Liver (tissue), 8 donors: ENCODE measurements at regions not wholly inside any gene's neighbourhood (a gene's known extent, or its start where the extent isn't known, plus 50 kb on each side); places are given as distances from the start of the nearest gene placed in this dataset.

Source experiments
- DNase-seq: peaks from one replicate; pipeline ENCODE4 v3.0.0-alpha.2; 2017; ENCODE audit warnings: low spot score
- H3K27ac ChIP-seq, 2 donors: one replicate each; pipeline ENCODE4 v1.7.0; 2013; ENCODE audit warnings: inconsistent platforms in 2 of 2, low read length in 2 of 2, control low read depth in 1 of 2, low read depth in 1 of 2, mild to moderate bottlenecking in 1 of 2
- H3K27me3 ChIP-seq, 4 donors: one replicate each; pipeline versions ENCODE4 v1.6.1 to v1.7.0; 2013; ENCODE audit warnings: low read length in 3 of 4, inconsistent platforms in 1 of 4, mild to moderate bottlenecking in 1 of 4, moderate library complexity in 1 of 4; ENCODE audit not compliant: control insufficient read depth in 4 of 4, insufficient read depth in 4 of 4
- H3K36me3 ChIP-seq, 4 donors: one replicate each; pipeline versions ENCODE4 v1.6.1 to v1.7.0; 2013; ENCODE audit warnings: low read length in 3 of 4, mild to moderate bottlenecking in 3 of 4, low read depth in 1 of 4, moderate library complexity in 1 of 4; ENCODE audit not compliant: control insufficient read depth in 4 of 4, insufficient read depth in 3 of 4
- H3K4me1 ChIP-seq, 4 donors: one replicate each; pipeline versions ENCODE4 v1.6.1 to v1.7.0; 2013; ENCODE audit warnings: low read length in 3 of 4, mild to moderate bottlenecking in 3 of 4, moderate library complexity in 1 of 4; ENCODE audit not compliant: control insufficient read depth in 4 of 4, insufficient read depth in 4 of 4
- H3K4me3 ChIP-seq, 3 donors: one replicate each; pipeline versions ENCODE4 v1.6.1 to v1.7.0; 2013; ENCODE audit warnings: low read length in 3 of 3, control low read depth in 1 of 3, low read depth in 1 of 3, mild to moderate bottlenecking in 1 of 3
- H3K9ac ChIP-seq, 2 donors: one replicate each; pipeline ENCODE4 v1.7.0; 2013; ENCODE audit warnings: low read length in 2 of 2, mild to moderate bottlenecking in 2 of 2, moderate library complexity in 2 of 2, control low read depth in 1 of 2, low read depth in 1 of 2
- H3K9me3 ChIP-seq, 4 donors: one replicate each; pipeline versions ENCODE4 v1.6.1 to v1.7.0; 2013; ENCODE audit warnings: low read length in 3 of 4; ENCODE audit not compliant: control insufficient read depth in 4 of 4
- EGR1 ChIP-seq, 2 donors: IDR thresholded peaks; 2 replicates each; pipeline ENCODE4 v1.6.1; 2016 to 2018; ENCODE audit warnings: antibody characterized with exemption in 2 of 2, low read depth in 2 of 2
- FOXA1 ChIP-seq: IDR thresholded peaks from 2 replicates; pipeline ENCODE4 v1.6.1; 2016; ENCODE audit warnings: antibody characterized with exemption
- FOXA2 ChIP-seq: IDR thresholded peaks from 2 replicates; pipeline ENCODE4 v1.6.1; 2016; ENCODE audit warnings: antibody characterized with exemption
- HNF4A ChIP-seq, 2 donors: conservative IDR thresholded peaks; 2 replicates each; pipeline ENCODE4 v1.6.1; 2016; ENCODE audit warnings: antibody characterized with exemption in 2 of 2, mild to moderate bottlenecking in 2 of 2
- HNF4G ChIP-seq: IDR thresholded peaks from 2 replicates; pipeline ENCODE4 v1.6.1; 2016; ENCODE audit warnings: antibody characterized with exemption
- JUND ChIP-seq, 2 donors: IDR thresholded peaks; 2 replicates each; pipeline ENCODE4 v1.6.1; 2016; ENCODE audit warnings: antibody characterized with exemption in 2 of 2
- NR2F2 ChIP-seq: IDR thresholded peaks from 2 replicates; pipeline ENCODE4 v1.6.1; 2016; ENCODE audit warnings: antibody characterized with exemption
- RAD21 ChIP-seq, 2 donors: IDR thresholded peaks; 2 replicates each; pipeline ENCODE4 v1.6.1; 2016; ENCODE audit warnings: antibody characterized with exemption in 2 of 2, mild to moderate bottlenecking in 2 of 2
- RXRA ChIP-seq, 2 donors: IDR thresholded peaks; 2 replicates each; pipeline ENCODE4 v1.6.1; 2017 to 2018; ENCODE audit warnings: antibody characterized with exemption in 2 of 2, mild to moderate bottlenecking in 1 of 2
- SP1 ChIP-seq: IDR thresholded peaks from 2 replicates; pipeline ENCODE4 v1.6.1; 2018; ENCODE audit warnings: antibody characterized with exemption, mild to moderate bottlenecking
- TAF1 ChIP-seq: conservative IDR thresholded peaks from 2 replicates; pipeline ENCODE4 v1.6.1; 2016; ENCODE audit warnings: antibody characterized with exemption, mild to moderate bottlenecking
- YY1 ChIP-seq: IDR thresholded peaks from 2 replicates; pipeline ENCODE4 v1.6.1; 2016; ENCODE audit warnings: antibody characterized with exemption, mild to moderate bottlenecking
- WGBS: extraction: QIAGEN DNeasy Blood & Tissue Kit; methylation state at CpG from one replicate; pipeline ENCODE4 v1.1.7; 2013; 5-methylcytosine and 5-hydroxymethylcytosine counted together
- TF ChIP-seq, protein P1 (sequence below): IDR thresholded peaks from 2 replicates; pipeline ENCODE4 v1.6.1; 2016; ENCODE audit warnings: antibody characterized with exemption
- TF ChIP-seq, protein P2 (sequence below): fragments of 150-350 bp; IDR thresholded peaks from 2 replicates; pipeline ENCODE4 v1.5.1; 2017; ENCODE audit warnings: improper control_type of control experiment, low read depth, low read length; ENCODE audit not compliant: missing input control
- TF ChIP-seq, protein P3 (sequence below): IDR thresholded peaks from 2 replicates; pipeline ENCODE4 v1.6.1; 2016; ENCODE audit warnings: antibody characterized with exemption, mild to moderate bottlenecking
- TF ChIP-seq, protein P4 (sequence below): IDR thresholded peaks from 2 replicates; pipeline ENCODE4 v1.6.1; 2016; ENCODE audit warnings: antibody characterized with exemption
- TF ChIP-seq, protein P5 (sequence below): IDR thresholded peaks from 2 replicates; pipeline ENCODE4 v1.6.1; 2016; ENCODE audit warnings: antibody characterized with exemption
- donor health status: healthy.
- donor health status: healthy.
- donor health status: healthy.
- donor health status: healthy.
- donor health status: healthy.

DNA sequence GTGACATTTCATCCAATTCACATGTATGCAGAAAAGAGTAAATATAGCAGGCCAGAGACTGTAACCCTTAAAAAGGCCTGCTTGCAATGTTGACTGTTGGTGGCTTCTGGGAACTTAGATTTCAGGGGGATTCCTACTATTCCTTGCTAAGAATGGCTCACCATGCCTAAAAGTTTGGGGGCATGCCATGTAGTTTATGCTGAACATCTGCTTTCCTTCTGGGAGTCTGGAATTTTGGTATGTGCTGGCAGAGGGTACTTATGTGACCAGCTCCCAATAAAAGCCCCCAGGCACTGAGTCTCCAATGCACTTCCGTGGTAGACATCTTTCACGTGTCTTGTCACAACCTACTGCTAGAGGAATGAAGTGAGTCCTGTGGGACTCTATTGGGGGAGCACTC, 88.4 kb upstream of the PCDH8 start:
- Histone ChIP-seq H3K36me3 (no peaks in the 10 kb centered on the region), H3K9ac (no peak overlapping the region), H3K4me1 (no peaks in the 10 kb centered on the region), H3K4me3 (no peak overlapping the region), H3K9me3 (no peaks in the 10 kb centered on the region), H3K27ac (no peak overlapping the region), H3K27me3 (no peaks in the 10 kb centered on the region)
- DNase-seq: no peak
- 73% methylated on average over 2 of the region's 2 CpGs for WGBS
- TF ChIP-seq YY1 (no peak), JUND (IDR thresholded peaks at IDR 0.05) (no peak), SP1 (no peak), FOXA1 (no peak), FOXA2 (no peak), EGR1 (IDR thresholded peaks at IDR 0.05; ENCODE audit: low read depth in 2 of 2) (no peak), RXRA (IDR thresholded peaks at IDR 0.05) (no peak)

DNA sequence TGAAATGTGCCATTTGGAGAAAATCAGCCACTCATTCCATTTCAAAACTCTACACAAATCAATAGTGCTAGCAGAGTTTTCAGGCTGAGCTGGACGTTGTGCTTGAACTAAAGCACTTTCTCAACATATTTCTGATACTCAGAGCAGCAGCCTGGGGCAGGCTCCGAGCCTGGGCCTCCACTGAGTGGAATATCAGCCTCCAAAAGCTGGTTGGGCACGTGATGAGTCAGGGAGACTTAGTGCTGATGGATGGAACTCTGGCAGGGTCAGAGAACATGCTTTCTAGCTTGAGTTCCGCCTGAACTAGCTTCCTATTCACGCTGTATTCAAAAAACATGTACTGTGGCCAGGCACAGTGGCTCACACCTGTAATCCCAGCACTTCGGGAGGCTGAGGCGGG, 85.8 kb upstream of the PCDH8 start:
- TF ChIP-seq, protein P1, sequence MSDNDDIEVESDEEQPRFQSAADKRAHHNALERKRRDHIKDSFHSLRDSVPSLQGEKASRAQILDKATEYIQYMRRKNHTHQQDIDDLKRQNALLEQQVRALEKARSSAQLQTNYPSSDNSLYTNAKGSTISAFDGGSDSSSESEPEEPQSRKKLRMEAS: no peak
- TF ChIP-seq, protein P2, sequence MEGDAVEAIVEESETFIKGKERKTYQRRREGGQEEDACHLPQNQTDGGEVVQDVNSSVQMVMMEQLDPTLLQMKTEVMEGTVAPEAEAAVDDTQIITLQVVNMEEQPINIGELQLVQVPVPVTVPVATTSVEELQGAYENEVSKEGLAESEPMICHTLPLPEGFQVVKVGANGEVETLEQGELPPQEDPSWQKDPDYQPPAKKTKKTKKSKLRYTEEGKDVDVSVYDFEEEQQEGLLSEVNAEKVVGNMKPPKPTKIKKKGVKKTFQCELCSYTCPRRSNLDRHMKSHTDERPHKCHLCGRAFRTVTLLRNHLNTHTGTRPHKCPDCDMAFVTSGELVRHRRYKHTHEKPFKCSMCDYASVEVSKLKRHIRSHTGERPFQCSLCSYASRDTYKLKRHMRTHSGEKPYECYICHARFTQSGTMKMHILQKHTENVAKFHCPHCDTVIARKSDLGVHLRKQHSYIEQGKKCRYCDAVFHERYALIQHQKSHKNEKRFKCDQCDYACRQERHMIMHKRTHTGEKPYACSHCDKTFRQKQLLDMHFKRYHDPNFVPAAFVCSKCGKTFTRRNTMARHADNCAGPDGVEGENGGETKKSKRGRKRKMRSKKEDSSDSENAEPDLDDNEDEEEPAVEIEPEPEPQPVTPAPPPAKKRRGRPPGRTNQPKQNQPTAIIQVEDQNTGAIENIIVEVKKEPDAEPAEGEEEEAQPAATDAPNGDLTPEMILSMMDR: no peak
- no peak for TF ChIP-seq FOXA2
- no peak for TF ChIP-seq SP1
- no peak for TF ChIP-seq JUND (IDR thresholded peaks at IDR 0.05)
- 57% methylated on average over 7 of the region's 7 CpGs for WGBS
- H3K9me3 ChIP-seq: no peaks in the 10 kb centered on the region
- H3K4me3 ChIP-seq: no peak overlapping the region
- no peak overlapping the region for H3K27ac ChIP-seq
- H3K36me3 ChIP-seq: no peaks in the 10 kb centered on the region
- H3K27me3 ChIP-seq: no peaks in the 10 kb centered on the region
- DNase-seq: no peak
- H3K9ac ChIP-seq: no peak overlapping the region
- H3K4me1 ChIP-seq: no peaks in the 10 kb centered on the region

DNA sequence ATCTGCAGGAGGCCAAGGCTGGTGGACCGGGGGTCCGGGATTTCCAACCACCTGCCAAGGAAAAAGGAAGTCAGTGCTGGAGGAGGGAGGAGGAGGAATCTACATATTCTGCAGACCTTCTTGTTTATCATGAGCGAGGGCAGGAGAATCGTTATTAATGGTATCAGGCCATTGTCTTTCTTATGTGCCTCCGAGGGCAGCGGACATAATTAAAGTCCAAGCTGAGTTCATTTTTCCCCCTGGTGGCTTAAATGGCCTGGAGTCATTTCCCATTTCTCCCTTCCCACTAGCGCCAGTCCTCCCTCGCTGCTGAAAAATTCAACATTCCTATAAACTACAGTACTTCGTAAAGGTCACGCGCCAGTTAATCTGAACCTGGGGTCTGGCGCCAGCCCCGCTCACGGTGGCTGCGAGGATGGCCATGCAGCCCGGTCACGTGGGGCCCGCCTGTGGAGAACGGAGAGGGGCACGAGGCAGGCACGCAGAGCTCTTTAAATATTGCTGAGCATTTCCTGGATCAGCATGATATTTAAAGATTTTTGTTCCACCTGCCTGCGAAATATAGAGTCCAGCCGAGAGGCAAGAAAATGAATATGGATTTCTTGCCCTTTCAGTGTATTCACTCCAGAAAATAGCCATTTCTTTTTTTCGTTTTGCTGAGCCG, 85.2 kb upstream of the PCDH8 start:
- TF ChIP-seq RAD21 (IDR thresholded peaks at IDR 0.05) (no peak), FOXA2 (no peak), NR2F2 (no peak), TAF1 (no peak), RXRA (IDR thresholded peaks at IDR 0.05) (no peak), HNF4G (no peak), HNF4A (conservative IDR thresholded peaks at IDR 0.05) (no peak)
- TF ChIP-seq, protein P3, sequence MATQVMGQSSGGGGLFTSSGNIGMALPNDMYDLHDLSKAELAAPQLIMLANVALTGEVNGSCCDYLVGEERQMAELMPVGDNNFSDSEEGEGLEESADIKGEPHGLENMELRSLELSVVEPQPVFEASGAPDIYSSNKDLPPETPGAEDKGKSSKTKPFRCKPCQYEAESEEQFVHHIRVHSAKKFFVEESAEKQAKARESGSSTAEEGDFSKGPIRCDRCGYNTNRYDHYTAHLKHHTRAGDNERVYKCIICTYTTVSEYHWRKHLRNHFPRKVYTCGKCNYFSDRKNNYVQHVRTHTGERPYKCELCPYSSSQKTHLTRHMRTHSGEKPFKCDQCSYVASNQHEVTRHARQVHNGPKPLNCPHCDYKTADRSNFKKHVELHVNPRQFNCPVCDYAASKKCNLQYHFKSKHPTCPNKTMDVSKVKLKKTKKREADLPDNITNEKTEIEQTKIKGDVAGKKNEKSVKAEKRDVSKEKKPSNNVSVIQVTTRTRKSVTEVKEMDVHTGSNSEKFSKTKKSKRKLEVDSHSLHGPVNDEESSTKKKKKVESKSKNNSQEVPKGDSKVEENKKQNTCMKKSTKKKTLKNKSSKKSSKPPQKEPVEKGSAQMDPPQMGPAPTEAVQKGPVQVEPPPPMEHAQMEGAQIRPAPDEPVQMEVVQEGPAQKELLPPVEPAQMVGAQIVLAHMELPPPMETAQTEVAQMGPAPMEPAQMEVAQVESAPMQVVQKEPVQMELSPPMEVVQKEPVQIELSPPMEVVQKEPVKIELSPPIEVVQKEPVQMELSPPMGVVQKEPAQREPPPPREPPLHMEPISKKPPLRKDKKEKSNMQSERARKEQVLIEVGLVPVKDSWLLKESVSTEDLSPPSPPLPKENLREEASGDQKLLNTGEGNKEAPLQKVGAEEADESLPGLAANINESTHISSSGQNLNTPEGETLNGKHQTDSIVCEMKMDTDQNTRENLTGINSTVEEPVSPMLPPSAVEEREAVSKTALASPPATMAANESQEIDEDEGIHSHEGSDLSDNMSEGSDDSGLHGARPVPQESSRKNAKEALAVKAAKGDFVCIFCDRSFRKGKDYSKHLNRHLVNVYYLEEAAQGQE: no peak
- TF ChIP-seq, protein P4, sequence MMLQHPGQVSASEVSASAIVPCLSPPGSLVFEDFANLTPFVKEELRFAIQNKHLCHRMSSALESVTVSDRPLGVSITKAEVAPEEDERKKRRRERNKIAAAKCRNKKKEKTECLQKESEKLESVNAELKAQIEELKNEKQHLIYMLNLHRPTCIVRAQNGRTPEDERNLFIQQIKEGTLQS: no peak
- TF ChIP-seq, protein P5, sequence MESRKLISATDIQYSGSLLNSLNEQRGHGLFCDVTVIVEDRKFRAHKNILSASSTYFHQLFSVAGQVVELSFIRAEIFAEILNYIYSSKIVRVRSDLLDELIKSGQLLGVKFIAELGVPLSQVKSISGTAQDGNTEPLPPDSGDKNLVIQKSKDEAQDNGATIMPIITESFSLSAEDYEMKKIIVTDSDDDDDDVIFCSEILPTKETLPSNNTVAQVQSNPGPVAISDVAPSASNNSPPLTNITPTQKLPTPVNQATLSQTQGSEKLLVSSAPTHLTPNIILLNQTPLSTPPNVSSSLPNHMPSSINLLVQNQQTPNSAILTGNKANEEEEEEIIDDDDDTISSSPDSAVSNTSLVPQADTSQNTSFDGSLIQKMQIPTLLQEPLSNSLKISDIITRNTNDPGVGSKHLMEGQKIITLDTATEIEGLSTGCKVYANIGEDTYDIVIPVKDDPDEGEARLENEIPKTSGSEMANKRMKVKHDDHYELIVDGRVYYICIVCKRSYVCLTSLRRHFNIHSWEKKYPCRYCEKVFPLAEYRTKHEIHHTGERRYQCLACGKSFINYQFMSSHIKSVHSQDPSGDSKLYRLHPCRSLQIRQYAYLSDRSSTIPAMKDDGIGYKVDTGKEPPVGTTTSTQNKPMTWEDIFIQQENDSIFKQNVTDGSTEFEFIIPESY: no peak
- Histone ChIP-seq H3K36me3 (no peaks in the 10 kb centered on the region), H3K9ac (no peak overlapping the region), H3K9me3 (no peaks in the 10 kb centered on the region), H3K27ac (no peak overlapping the region), H3K27me3 (no peaks in the 10 kb centered on the region), H3K4me3 (no peak overlapping the region), H3K4me1 (no peaks in the 10 kb centered on the region)
- 84% methylated on average over 25 of the region's 25 CpGs for WGBS
- DNase-seq: no peak
